Endothelial cell of umbilical vein (primary cell): ENCODE measurements at regions not wholly inside any gene's neighbourhood (a gene's known extent, or its start where the extent isn't known, plus 50 kb on each side); places are given as distances from the start of the nearest gene placed in this dataset.

Source experiments
- EZH2 ChIP-seq: IDR thresholded peaks from 2 replicates; pipeline ENCODE4 v1.6.1; 2012; ENCODE audit warnings: borderline replicate concordance, low read depth, mild to moderate bottlenecking, moderate library complexity, low read length, inconsistent platforms; ENCODE audit not compliant: severe bottlenecking
- FOS ChIP-seq: IDR thresholded peaks from 2 replicates; pipeline ENCODE4 v1.6.1; 2011; ENCODE audit warnings: mild to moderate bottlenecking, low read length, moderate library complexity, borderline replicate concordance; ENCODE audit not compliant: insufficient read depth
- GATA2 ChIP-seq: IDR thresholded peaks from 2 replicates; pipeline ENCODE4 v1.7.0; 2011; ENCODE audit warnings: low read depth, mild to moderate bottlenecking, moderate library complexity, mixed read lengths, low read length; ENCODE audit not compliant: insufficient read length, insufficient read depth
- JUN ChIP-seq: IDR thresholded peaks from 2 replicates; pipeline ENCODE4 v1.6.1; 2011; ENCODE audit warnings: borderline replicate concordance, low read depth; ENCODE audit not compliant: insufficient read length, insufficient read depth
- MYC ChIP-seq: IDR thresholded peaks from one replicate; pipeline ENCODE4 v1.6.1; 2011; ENCODE audit warnings: mild to moderate bottlenecking, low read depth, low read length
- POLR2A ChIP-seq: IDR thresholded peaks from 2 replicates; pipeline ENCODE4 v1.6.1; 2012; ENCODE audit warnings: low read depth, mild to moderate bottlenecking, control low read depth, low read length
- POLR2AphosphoS5 ChIP-seq: IDR thresholded peaks from 2 replicates; pipeline ENCODE4 v1.6.1; 2012; ENCODE audit warnings: low read depth, mild to moderate bottlenecking, control low read depth, low read length, moderate library complexity; ENCODE audit not compliant: insufficient read depth
- TF ChIP-seq, protein P1 (sequence below), 2 donors: IDR thresholded peaks; 1 replicate in 1 of 2; 2 replicates in 1 of 2; pipeline ENCODE4 v1.5.1; 2011; ENCODE audit warnings: low read length in 2 of 2, mild to moderate bottlenecking in 2 of 2, moderate library complexity in 2 of 2, control low read depth in 1 of 2, inconsistent platforms in 1 of 2, low read depth in 1 of 2; ENCODE audit not compliant: insufficient read depth in 1 of 2; ENCODE audit errors: extremely low read depth in 1 of 2

DNA sequence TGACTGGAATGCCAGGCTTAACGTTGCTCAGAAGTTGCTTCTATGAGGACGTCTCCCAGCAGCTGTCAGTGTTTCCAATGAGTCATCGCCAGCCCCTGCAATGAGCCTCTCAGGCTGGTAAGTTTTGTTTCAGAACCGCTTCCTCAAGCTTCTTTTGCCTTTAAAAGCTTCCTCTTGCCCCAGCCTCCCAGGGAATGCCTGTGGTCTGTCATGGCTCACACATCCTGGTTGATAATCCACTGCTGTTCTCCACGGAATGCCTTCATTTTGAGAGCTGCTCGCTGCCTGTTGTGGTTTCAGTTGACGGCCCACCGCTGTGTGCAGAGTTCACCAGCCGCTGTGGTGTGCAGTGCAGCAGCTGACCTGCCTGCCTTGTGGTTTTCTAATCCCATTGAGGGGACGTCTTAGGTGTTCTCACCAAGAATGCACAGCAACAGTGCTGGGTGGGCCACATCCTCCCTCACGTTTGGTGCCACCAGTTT, 96.4 kb downstream of the RTP5 start:
- TF ChIP-seq, protein P1, sequence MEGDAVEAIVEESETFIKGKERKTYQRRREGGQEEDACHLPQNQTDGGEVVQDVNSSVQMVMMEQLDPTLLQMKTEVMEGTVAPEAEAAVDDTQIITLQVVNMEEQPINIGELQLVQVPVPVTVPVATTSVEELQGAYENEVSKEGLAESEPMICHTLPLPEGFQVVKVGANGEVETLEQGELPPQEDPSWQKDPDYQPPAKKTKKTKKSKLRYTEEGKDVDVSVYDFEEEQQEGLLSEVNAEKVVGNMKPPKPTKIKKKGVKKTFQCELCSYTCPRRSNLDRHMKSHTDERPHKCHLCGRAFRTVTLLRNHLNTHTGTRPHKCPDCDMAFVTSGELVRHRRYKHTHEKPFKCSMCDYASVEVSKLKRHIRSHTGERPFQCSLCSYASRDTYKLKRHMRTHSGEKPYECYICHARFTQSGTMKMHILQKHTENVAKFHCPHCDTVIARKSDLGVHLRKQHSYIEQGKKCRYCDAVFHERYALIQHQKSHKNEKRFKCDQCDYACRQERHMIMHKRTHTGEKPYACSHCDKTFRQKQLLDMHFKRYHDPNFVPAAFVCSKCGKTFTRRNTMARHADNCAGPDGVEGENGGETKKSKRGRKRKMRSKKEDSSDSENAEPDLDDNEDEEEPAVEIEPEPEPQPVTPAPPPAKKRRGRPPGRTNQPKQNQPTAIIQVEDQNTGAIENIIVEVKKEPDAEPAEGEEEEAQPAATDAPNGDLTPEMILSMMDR (IDR thresholded peaks at IDR 0.05; ENCODE audit: extremely low read depth in 1 of 2, insufficient read depth in 1 of 2, low read depth in 1 of 2, low read length in 2 of 2): no peak
- TF ChIP-seq POLR2AphosphoS5 (no peak), POLR2A (no peak), MYC (no peak), FOS (peak; percentile 68), EZH2 (no peak), GATA2 (no peak), JUN (peak; percentile 67)
